T-helper 1 cell treated with Interleukin-12 subunit alpha and Interleukin-12 subunit beta and Interleukin-4 antibody, amounts not matched to agents 30 ng/mL and 1 ng/mL, for 36 hours (primary cell): ENCODE measurements at regions not wholly inside any gene's neighbourhood (a gene's known extent, or its start where the extent isn't known, plus 50 kb on each side); places are given as distances from the start of the nearest gene placed in this dataset.

ENCODE experiments used
- intact Hi-C: fragments of 100-400 bp; cut with micrococcal nuclease; formaldehyde crosslinking; loops from one replicate; pipeline ENCODE4 v1.15.1; 2024

DNA sequence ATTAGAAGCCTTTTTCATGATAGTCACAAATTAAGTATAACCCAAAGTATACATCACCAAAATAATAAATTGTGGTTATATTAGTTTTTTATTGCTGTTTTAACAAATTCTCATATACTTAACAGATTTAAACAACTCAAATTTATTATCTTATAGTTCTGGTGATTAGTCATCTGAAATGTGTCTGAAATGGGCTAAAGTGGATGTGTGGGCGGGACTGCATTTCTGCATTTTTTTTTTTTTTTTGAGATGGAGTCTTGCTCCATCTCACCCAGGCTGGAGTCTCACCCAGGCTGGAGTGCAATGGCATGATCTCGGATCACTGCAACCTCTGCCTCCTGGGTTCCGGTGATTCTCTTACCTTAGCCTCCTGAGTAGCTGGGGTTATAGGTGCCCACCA is 891.5 kb upstream of the CELF2 start:
- intact Hi-C loops, result no loop called here

DNA sequence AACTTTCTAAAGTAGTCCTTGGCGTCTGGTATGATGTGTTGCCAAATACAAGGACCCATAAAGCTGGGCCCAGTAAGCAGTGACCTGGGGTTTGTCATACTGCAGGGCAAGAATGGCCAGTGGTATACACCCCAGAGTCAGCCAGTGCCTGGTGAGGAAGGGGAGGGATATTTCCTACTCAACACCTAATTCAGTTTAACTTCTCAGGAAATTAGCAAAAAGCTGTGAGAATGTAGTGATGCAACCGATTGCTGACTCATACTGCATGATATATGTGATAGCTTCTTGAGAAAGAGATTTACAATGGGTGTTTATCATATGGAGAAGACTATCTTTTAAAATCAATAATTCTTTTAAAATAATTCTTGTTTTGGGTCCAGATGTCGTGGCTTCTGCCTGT is 889.3 kb upstream of the CELF2 start:
- intact Hi-C loops, result no loop called here

DNA sequence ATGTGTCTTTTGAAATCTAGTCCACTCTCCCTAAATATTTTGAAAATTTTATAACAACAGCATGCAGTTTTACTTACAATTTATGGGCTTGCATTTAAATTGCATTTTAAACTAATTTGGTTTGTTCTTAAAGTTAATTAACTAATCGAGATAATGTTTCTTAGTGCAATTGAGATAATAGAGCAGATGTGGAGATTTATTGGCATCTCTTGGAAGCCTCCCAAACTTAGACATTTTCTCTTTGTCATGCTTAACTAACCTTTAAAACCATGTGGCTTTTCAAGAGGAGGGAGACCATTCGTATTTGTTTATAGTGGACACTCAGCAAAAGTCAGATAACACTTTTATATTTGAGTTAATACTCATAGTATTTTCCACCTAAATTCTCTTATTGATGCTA is 887.0 kb upstream of the CELF2 start:
- intact Hi-C loops, result no loop called here

DNA sequence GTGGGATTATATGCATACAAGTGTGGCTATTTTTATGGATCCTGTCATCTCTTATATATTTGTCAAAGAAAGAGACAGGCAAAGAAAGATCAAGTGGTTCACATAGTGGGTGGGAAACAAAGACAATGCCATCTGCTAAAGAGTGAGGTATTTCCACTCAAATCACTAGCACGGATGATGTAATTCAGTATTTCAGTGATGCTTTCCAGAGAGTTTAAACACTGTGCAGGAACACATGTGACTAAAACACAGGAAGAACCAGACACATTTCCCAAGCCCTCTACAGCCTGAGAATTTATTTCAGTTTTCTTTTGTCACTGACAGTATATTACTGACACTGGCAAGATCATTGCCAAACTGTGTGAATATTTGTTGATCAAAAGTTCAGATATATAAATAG is 885.7 kb upstream of the CELF2 start:
- intact Hi-C loops, result no loop called here

DNA sequence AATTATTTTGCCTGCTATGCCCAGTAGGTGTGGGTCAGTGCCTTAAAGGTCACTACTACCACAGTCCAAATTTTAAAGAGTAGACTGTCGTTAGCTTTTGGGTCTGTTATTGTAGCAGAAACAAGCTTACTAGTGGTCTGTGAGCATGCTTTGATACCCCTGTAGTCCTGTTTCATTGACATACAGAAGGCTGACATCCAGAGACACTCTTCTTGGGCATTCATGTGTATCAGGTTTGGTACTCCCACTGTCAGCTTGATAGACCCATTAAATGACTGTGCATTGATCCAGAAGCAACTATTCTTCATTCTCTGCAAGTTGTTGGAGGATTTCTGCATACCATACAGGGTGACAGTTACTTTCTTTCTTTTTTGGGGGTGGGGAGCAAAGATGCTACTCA is 884.4 kb upstream of the CELF2 start:
- intact Hi-C loops, result no loop called here

DNA sequence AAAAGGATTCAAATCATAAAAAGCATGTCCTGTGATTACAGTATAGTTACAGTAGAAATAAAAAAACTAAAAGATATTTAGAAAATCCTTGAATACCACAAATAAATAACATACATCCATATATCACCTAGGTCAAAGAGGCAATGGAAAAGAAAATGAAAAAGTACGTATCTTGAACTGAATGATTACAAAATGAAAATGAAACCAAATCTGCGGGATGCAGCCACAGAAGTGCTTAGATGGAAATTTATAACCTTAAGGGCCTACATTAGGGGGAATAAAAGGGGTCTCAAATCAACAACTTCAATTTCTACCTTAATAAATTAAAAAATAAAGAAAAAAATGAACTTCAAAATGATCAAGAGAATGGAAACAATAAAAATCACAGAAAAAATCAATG is 879.0 kb upstream of the CELF2 start:
- intact Hi-C loops, result no loop called here

DNA sequence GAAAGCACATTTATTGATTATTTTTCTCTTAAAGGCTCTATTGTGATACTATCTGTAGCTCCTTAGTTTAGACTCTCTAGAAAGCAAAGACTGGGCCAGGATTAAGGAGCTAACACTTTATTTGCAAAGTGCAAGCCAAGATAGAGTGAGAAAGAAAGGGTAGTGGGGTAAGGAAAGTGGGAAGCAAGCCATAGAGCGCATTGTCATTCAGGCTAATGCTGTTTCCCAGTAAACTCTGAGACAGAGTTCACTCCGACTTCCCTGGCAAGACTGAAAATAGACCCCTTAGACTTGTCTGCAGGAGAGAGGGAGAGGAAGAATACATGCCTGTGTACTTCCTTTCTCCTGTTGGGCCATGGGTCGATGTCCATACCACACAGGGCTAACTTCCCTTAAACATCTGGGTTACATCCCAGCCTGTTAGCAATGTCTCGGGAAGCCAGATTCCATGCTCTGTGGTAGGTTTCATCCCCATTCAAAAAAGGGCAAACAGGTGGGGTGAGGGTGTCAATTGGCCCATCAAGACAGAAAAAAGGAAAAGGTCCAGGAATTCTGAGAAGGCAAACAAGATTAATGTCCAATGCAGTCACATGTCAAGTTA is 875.8 kb upstream of the CELF2 start:
- intact Hi-C loops, result no loop called here

DNA sequence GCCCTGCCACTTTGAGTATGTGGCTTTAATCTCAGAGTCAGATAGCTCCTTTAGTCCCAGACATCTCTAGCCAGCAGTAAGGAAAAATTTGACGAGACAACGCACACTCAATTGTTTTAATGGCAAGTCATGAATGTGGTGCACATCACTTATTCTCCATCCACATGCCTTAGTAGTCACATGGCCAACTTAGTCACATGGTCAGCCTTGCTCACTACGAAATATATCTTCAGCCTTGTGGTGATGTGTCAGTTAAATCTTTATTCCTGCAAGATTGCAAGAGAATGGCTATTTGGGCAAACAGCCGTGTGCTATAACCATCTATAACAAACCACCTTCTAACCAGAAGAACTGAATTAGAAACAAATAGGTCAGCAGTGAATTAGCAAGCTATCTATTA is 871.1 kb upstream of the CELF2 start:
- intact Hi-C loops, result no loop called here

DNA sequence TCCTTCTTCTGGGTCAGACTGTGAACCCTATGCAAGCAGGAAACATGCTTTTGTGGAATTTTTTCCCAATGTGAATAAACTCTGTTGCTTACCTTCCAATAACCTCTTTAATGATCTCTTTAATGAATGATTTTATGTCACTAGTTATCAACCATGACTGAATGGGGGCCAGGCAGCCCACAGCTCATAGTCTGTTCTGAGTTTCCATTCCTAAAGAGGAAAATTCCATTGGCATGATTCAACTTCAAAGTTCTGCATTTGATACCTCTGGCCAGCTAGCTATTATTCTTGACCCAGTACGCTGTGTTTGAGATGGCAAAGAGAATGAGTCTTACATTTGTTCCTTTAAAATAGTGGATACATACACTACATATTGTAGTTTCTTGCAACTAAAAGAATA is 867.8 kb upstream of the CELF2 start:
- intact Hi-C loops, result no loop called here

DNA sequence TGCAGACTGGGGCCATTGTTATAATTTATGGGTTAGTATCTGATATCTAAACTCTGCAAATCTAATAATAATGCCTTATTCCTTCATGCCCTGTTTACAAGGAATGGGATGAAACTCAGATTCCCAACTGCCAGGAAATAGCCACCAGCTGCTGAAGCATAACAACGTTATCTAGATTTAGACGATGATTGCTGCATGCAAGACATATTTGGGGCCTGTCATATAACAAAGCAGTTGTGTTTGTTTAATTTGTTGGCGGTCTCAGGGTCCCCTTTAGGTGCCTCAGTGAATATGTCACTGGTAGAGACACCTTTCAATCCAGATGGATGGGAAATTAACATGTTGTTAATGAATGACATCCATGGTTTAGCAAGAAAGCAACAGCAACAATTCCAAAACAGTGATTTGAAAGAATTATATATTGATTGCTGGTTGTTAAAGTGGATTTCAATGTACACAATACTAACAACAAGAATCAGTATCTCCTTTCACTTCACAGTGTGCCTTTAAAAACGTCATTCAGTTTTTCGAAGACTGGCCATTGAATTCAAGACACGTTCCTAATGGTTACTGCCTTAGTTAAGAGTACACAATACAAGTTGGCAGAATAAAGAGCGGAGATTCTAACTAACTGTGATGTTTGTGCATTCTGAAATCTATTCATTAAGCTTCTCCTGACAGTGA is 860.6 kb upstream of the CELF2 start:
- intact Hi-C loops, result no loop called here

DNA sequence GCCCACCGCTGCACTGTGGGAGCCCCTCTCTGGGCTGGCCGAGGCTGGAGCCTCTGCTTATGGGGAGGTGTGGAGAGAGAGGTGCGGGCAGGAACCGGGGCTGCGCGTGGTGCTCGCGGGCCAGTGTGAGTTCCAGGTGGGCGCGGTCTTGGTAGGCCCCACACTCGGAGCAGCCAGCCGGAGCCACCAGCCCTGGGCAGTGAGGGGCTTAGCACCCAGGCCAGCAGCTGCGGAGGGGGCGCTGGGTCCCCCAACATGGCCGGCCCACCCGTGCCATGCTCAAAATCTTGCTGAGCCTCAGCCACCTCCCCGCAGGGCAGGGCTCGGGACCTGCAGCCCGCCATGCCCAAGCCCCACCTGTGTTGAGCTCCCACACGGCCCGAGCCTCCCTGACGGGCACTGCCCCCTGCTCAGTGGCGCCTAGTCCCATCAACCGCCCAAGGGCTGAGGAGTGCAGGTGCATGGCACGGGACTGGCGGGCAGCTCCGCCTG is 856.8 kb upstream of the CELF2 start:
- intact Hi-C loops, result no loop called here

DNA sequence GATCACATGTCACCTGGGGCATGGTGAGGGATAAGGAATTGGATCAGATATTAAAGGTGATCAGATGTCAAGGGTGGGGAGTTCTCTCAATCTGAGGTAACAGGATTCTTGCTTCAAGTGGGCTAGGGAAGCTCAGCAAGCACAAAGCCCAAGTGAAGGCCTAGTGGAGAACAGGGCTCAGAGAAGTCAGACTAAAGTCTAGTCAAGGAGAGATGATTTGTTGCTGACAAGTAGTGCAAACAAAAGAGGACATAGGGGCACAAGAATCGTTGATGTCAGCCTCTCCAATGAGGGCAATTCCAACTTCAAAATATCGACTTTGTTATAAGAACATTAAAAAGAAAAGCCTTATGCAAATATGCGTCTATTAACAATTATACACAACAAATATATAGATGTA is 852.8 kb upstream of the CELF2 start:
- intact Hi-C loops, result no loop called here

DNA sequence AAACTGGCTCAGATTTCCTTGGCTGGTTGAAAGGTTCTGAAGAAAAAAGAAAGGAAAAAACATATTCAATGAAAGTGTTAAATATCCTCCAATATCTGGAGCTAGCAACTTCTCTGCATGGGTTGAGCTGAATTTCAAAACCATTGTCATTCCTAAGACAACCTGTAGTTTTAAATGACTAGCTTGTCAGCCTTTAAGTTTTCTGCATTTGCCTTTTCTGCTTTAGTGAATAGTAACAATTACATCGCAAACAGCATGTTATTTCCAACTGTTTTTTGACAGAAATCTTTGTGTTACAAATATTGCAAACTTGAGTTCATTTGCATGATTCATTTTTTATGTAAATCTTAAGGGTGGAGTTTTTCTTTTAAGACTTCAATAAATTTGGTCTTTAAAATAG is 852.3 kb upstream of the CELF2 start:
- intact Hi-C loops, result no loop called here

DNA sequence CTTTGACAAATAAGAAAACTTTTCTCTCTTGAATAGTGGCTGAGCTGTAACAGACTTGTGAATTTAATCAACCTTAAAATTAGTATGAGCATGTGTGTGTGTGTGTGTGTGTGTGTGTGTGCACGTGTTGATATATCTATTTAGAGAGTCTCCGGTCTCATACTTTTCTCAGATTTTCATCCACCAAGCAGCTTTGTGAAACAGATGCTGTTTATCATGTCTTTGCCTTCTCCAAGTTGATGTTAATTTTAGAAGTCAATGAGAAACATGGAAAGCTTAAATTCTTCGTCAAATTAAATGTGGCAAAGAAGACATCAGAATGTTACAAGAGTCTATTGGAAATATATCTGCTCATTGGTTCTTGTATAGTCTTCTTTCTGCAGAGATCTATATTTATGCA is 839.2 kb upstream of the CELF2 start:
- intact Hi-C loops, result no loop called here

DNA sequence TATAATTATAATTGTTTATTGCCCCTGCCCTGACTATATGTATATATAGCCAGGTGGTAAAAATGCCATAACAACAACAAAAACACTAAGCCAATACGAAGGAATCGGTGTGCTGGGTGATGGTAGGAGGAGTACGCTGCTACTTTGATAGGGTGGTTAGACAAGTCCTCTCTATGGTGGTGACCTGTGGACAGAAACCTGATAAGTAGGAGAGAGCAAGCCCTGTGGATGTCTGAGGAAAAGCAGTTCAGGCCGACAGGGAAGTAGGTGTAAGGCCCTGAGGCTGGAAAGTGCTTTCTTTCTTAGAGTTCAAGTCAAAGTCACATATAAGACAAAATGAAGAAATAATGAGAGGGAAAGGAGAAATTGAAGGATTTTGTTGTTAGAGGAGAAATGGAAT is 823.8 kb upstream of the CELF2 start:
- intact Hi-C loops, result no loop called here

DNA sequence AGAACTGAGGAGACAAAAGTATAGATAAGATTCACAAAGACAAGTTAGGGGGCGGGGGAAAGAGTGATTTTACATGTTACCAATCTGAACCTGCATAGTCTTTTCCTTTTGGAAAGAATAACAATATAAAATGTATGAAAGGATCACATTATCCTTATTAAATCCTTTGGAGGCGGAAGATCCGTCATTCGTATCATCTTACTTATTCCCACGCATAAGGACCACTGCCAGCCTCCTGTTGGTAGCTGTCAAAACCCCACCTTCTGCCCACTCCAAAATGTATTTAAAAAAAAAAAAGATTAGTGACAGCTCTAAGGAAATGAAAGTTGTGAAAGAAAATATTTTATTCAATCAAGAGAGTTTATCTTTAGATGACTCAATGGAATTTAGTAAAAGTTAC is 821.0 kb upstream of the CELF2 start:
- intact Hi-C loops, result no loop called here

DNA sequence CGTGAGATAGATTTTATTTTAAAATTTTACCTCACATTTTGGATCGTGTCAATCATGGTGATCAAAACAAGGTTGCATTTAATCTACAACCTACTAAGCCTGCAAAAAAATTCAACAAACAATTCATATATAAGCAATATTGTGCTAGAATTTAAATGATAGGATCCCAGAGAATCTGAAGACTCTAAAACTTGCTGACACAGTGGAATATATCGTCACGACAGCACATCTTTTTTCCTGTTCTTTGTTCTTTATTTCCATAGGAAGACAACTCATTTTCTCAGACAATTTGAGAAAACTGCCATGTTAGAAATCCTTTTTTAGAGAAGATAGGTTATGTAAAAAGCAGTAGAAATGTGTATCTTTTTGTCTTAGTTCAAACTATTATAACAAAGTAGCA is 820.2 kb upstream of the CELF2 start:
- intact Hi-C loops, result no loop called here

DNA sequence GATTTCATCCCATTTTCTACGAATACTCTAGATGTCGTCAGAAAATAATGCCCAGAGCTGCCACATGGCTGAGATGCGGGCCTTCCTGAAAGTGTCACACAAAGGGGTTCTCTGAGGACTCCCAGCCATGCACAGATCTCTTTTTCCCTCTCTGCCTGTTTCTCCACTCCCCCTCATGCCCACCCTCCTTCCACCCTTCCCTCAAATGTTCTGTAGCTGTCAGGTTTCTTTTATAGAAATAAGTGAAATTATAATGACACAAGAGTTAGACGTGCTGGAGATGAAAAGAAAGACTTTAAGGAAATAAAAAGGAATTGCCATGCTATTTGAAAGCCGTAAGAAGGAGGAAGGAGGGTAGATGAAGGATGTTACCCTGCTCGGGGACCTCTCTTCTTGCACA is 819.3 kb upstream of the CELF2 start:
- intact Hi-C loops, result no loop called here

DNA sequence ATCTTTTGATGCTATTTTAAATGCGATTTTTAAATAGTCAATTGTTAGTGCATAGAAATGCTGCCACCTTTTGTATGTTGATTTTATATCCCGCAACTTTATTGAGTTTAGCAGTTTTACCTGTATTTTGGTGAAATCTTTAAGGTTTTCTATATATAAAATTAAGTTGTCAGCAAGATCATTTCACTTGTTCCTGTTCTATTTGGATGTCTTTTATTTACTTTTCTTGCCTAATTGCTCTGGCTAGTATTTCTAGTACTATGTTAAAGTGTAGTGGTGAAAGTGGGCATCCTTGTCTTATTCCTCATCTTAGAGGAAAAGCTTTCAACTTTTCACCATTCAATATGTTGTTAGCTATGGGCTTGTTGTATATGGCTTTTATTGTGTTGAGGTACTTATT is 813.3 kb upstream of the CELF2 start:
- intact Hi-C loops, result no loop called here

DNA sequence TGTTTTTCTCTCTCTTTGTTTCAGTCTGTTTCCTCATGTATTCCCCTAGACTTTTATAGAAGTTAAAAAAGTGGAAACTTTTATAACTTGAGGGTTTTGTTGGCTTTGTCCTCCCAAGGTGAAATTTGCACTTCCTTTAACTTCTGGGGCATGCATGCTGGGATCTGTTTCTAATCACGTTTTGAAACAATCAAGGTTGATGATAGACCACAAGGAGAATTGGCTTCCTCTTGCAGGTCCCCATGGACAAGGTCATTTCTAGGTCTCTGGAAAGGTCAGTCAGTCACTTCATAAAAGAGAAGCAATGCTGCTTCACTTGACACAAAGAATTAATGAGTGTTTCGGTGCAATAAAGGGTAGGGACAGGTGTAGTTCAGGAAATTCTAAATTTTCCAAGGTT is 811.8 kb upstream of the CELF2 start:
- intact Hi-C loops, result no loop called here

DNA sequence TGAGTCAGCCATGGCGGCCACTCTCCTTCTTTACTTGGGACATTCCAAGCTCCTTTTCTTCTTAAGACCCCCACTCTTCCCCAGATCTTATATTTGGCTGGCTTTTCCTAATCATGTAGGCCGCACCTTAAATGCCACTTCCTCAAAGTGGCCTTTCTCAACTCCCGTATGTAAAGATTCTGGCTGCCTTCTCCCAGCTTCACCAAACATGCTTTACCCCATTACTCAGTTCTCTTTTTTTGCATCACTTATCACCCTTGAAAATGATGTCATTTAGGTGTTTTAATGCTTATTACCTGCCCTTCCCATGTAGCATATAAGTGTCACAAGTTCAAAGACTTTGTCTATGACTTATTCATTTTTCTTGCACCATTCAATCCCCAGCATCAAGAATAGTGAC is 810.1 kb upstream of the CELF2 start:
- intact Hi-C loops, result no loop called here

DNA sequence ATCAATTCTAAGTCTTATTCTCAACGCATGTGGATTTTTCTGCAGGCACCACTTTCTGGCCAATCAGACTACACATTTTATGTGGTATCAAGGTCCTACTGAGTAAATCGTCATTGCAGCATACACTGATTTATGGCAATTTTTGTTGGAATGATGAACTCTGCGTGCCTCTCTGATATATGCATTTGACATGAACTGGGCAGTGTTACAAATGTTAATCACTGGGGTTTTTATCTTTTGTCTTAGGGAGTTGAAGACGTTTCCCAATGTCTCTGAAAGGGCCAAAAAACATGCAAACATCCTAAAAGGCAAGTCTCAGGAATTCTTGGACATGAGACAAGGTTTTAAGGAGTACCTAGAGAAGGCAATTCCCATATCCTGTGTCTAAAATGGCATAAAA is 809.5 kb upstream of the CELF2 start:
- intact Hi-C loops, result no loop called here

DNA sequence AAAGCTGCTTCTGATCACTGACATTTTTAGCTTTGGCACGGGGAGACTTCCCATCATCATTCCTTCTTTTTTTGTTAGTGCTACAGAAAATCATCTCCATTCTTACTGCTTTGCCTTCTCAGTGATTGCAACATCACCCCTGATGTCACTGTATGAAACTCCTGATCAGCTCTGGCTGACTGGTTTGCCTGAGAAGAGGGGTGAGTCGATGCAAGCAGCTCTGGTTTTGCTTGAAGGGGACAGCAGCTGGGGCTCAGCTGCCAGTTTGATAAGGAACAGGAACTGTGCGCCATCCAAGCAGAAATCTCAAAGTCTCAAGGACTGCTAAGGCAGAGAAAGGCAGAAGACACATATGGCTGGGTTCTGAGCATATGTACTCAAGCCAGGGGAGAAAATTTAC is 808.5 kb upstream of the CELF2 start:
- intact Hi-C loops, result no loop called here

DNA sequence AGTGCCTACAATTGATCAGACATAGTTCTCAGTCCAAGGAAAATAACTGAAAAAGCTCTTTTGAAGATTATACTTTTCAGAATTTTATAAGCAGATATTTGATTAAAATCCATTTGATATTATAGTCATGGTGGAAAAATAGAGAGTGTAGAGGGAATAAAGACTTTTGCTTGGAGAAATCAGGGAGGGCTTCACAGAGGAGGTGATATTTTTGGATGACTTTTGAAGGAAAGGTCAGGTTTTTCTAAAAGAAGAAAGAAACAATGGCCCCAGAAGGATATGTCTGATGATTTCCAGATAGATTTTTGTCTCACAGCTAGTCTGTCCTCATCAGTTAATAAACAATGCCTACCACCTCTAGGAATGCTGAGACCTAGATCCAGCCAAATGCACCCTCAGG is 806.3 kb upstream of the CELF2 start:
- intact Hi-C loops, result no loop called here
